ENCODE measurements at regions not wholly inside any gene's neighbourhood (a gene's known extent, or its start where the extent isn't known, plus 50 kb on each side); places are given as distances from the start of the nearest gene placed in this dataset.

- DNase-seq (ENCODE audit: low spot score), result no peak
Observed at GRCh38 chr12:20264608-20265114, 103.7 kb upstream of the PDE3A start.

- DNase-seq (ENCODE audit: low spot score), result no peak
Observed at GRCh38 chr12:20268121-20268732, 100.1 kb upstream of the PDE3A start.

DNA sequence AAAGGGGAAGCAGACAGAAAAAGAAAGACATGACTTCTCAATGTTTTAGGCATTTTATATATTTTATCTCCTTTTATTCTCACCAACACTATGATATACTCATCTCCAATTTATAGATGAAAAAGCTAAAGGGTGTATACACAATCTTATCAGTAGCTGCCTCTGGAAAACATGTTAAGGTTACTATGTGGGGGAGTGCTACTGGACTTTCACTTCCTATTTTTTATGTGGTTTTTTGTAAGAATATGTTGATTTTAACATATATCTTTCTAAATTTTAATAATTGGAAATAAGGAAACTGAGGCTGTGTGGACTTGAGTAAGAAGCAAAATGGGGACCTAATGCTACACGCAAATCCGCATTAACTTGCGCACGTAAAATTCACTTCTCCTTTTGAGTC, 99.6 kb upstream of the PDE3A start:
- no peak for DNase-seq (ENCODE audit: low spot score)

DNA sequence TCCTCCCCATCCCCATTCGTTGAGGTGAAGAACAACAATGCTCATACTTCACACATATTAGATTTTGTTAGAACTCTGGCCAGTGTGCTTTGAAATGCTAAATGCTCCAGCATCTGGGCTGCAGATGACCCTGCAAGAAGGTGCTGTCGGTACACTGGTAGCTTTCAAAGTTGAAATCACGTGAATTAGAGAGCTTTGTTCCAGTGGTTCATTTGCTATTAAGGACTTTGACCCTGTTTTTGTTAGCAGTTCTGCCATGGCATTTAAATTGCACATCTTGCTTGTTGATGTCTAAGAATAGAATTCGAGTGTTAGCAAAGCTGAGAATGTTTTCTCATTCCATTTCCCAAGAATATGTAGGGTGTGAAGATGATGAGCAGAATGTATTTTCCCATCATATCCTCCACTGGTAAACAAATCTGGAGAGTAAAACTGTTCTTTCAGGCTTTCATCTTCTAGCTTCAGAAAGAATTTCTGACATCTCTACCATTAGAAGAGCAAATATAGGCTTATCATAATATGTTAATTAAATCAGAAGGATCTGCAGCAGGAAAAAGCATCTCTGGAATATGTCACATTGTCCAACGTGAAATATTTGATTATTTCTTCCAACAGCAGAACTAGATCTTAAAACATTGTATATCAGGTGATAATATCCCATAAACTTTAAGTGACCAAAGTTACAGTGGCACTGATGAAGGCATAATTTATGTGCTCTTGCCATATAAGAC, 98.8 kb upstream of the PDE3A start:
- no peak for DNase-seq (ENCODE audit: low spot score)

- DNase-seq (ENCODE audit: low spot score), result no peak
Observed at GRCh38 chr12:20270557-20270956, 97.8 kb upstream of the PDE3A start.

GRCh38 chr12:20272161-20272560, 96.2 kb upstream of the PDE3A start:
- DNase-seq (ENCODE audit: low spot score), result no peak

DNA sequence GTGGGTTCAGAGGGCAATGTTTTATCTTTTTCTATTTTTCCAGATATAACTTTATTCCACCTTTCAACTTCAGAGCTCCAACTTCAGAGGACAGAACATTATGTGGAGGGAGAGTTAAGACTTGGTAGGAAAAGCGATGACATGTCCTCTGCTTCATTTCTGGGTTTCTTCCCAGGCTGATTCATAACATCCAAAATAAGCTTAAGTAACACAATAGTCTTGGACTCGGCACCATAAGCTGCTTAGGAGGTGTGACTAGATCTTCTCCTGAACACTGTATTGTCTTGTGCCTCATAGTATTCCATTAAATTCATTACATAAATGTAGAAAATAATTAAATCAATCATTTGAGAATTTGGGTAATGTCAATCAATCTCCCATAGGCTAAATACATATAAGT, 95.5 kb upstream of the PDE3A start:
- DNase-seq (ENCODE audit: low spot score), result no peak

DNA sequence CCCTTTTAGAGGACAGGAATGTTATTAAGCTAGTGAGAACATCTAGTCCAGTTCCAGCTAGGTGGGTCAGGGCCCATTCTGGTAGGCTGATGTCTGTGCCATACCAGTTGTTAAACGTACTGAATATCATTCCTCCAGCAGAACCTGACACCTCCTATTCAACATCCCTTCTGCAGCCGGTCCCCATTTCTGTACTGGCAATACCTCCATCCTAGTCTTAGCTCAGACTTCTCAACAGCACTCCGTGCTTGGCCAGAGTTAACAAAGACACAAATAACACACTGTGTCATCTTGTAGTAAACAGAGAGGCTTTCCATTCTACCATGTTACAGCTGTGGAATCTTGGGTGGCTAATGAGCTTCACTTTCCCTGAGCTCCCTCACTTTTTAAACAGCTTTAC, 94.3 kb upstream of the PDE3A start:
- no peak for DNase-seq (ENCODE audit: low spot score)

DNA sequence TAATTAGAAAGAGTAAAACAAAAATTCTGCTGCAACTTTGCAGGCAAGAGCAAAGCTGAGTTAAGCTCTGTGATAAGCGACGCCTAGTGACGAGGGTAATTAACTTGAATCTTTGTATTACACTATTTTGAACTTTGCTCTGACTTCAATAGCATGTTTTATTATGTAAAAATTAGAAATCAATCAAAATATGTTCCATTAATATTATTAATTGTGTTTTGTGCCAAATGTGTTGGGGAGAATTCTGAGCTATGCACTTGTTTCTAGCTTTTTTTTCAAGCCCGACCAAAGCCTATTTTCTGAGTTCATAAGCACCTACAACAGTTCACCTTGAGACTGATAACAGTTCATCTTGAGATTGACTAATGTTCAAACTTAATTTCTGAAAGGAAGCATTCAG, 90.1 kb upstream of the PDE3A start:
- no peak for DNase-seq (ENCODE audit: low spot score)

DNA sequence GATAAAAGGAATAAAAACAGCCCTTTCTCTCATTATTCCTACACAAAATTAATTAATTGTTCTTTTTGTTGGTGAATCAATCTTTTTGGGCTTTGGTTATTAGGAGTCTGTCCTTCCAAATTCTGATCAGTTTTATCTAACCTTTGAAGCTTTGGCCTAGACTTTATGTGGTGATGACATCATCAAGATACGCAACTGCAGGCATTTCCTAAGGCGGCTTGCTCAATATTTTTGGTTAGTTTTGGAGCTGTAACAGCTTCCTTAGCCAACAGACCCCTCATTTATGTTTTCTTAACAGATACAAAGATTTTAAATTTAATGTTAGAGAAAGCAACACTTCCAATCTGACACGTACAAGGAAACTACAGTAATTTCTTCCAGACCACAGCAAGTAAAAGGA, 87.8 kb upstream of the PDE3A start:
- DNase-seq (ENCODE audit: low spot score), result no peak

DNA sequence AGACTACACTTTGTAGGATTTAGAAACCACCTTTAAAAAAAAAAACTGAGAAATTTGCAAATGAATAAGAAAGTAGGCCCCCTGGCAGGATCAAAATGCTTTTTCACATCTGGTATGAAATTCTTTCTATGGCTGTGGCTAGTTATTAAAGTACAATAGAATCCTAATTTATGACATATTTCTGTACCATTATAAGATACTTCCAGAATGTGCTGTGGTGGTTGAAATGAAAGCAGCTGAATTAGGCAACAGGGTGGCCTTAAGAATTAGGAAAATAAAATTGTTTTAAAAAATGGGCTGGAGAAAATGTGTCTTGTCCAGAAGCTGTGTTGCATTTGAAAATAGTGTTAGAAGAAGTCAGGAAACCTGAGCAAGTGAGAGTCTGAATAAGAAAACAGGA, 85.9 kb upstream of the PDE3A start:
- no peak for DNase-seq (ENCODE audit: low spot score)

GRCh38 chr12:20283482-20283881, 84.9 kb upstream of the PDE3A start:
- no peak for DNase-seq (ENCODE audit: low spot score)

DNA sequence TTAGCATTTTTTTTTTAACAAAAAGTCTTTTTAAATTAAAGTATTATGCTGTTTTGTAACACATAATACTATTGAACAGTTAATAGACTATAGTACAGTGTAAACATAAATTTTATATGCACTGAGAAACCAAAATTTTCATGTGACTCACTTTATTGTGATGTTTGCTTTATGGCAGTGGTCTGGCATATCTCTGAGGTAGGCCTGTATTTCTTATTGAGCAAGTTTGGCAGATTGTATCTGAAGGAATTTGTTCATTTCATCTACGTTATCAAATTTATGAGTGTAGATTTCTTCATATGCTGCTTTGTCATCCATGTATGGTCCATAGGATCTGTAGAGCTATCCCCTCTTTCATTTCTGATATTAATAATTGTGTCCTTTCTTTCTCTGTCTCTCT, 78.8 kb upstream of the PDE3A start:
- DNase-seq (ENCODE audit: low spot score), result no peak

GRCh38 chr12:20300457-20300856, 67.9 kb upstream of the PDE3A start:
- no peak for DNase-seq (ENCODE audit: low spot score)

GRCh38 chr12:20305470-20305869, 62.9 kb upstream of the PDE3A start:
- DNase-seq (ENCODE audit: low spot score), result no peak

DNA sequence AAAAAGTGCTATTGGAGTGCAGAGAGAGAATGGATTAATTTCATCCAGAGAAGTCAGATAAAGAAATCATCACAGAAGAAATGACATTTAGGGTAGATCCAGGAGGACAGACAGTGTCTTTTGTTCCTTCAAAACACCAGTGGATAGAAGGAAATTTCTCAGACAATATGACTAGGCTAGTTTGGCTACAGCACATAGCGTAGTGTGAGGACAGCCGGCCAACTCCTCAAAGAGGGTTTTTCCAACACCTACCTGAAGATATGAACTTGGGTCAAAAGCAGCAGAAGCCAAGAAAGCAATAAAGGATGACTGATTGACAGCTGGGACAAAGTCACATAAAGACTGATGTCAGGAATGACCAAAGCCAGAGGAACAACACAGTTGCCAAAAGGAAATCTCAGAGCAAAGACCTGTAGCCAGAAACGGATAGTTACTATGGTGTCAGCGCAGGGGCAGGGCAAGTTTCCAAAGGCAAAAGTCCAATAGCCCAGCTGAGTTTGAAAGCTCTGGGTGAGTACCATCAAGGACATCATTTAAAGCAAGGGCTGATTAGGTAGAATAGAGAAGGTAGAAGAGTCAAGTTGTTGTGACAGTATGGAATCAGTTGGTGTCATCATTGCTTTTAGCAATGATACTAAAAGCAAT, 58.7 kb upstream of the PDE3A start:
- no peak for DNase-seq (ENCODE audit: low spot score)

GRCh38 chr12:20314328-20314727, 54.0 kb upstream of the PDE3A start:
- peak; percentile 4 for DNase-seq (ENCODE audit: low spot score)

DNA sequence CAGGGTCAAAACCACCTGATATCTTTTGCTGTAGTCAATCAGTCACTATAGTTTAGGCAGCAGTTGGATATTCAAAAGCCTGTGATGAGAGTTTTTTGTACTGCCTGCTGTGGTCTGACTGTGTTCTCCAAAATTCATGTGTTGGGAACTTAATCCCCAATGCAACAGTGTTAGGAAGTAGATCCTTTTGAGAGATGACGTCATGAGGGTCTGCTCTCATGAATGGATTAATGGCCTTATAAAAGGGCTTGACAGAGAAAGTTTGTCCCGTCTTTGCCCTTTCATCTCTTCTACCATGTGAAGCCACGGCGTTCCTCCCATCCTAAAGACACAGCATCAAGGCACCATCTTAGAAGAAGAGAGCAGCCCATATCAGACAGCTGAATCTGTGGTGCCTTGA, 50.8 kb upstream of the PDE3A start:
- no peak for DNase-seq (ENCODE audit: low spot score)

All from AG08395 (cell line).